Thoracic aorta (tissue), 2 donors: ENCODE measurements at regions not wholly inside any gene's neighbourhood (a gene's known extent, or its start where the extent isn't known, plus 50 kb on each side); places are given as distances from the start of the nearest gene placed in this dataset.

ENCODE experiments used
- ATAC-seq: fragments of 150-250 bp; one replicate; pipeline ENCODE4 v1.8.0; 2017; ENCODE audit warnings: low read depth; ENCODE audit not compliant: insufficient number of reproducible peaks, low FRiP score
- DNase-seq: peaks from one replicate; pipeline ENCODE4 v3.0.0-alpha.2; 2020; ENCODE audit warnings: low spot score
- H3K27ac ChIP-seq, 2 donors: fragments of 200-600 bp; sonication (generic); 1 replicate in 1 of 2; 2 replicates in 1 of 2; pipeline ENCODE4 v1.5.1; 2016; ENCODE audit warnings: mild to moderate bottlenecking in 2 of 2, moderate library complexity in 2 of 2
- H3K27me3 ChIP-seq: fragments of 200-600 bp; sonication (generic); replicated peaks from 2 replicates; pipeline ENCODE4 v1.6.0; 2016; ENCODE audit warnings: mild to moderate bottlenecking; ENCODE audit not compliant: insufficient read depth
- H3K36me3 ChIP-seq: fragments of 200-600 bp; sonication (generic); one replicate; pipeline ENCODE4 v1.5.1; 2016
- H3K4me1 ChIP-seq, 2 donors: fragments of 200-600 bp; sonication (generic); 1 replicate in 1 of 2; 2 replicates in 1 of 2; pipeline versions ENCODE4 v1.5.1 to v1.6.0; 2016; ENCODE audit warnings: low read depth in 2 of 2, mild to moderate bottlenecking in 1 of 2; ENCODE audit not compliant: control insufficient read depth in 1 of 2
- H3K4me3 ChIP-seq: fragments of 200-600 bp; sonication (generic); 2 replicates; pipeline ENCODE4 v1.5.1; 2016; ENCODE audit warnings: mild to moderate bottlenecking
- H3K9me3 ChIP-seq: fragments of 200-600 bp; sonication (generic); 2 replicates; pipeline ENCODE4 v1.5.1; 2016
- CTCF ChIP-seq: fragments of 200-600 bp; sonication (generic); IDR thresholded peaks from one replicate; pipeline ENCODE4 v1.5.1; 2019; ENCODE audit warnings: antibody characterized with exemption

DNA sequence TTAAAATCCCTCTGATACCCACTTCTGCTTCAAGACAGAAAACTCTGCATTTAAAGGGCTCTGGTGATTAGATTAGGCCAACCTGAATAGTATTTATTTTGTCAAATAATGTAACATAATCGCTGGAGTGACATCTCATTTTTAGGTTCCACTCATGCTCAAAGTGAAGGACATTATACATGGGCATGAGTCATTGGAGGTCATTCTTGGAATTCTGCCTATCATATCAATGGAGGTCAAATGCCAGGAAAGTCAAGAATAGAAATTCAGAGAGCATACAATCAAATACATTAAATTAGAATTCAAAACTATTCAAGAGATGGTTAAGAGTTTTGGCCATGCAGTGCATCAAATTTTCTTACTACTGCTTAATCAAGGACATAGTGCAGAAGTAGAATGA, 50.8 kb upstream of the PRSS1 start:
- TF ChIP-seq CTCF: no peak

DNA sequence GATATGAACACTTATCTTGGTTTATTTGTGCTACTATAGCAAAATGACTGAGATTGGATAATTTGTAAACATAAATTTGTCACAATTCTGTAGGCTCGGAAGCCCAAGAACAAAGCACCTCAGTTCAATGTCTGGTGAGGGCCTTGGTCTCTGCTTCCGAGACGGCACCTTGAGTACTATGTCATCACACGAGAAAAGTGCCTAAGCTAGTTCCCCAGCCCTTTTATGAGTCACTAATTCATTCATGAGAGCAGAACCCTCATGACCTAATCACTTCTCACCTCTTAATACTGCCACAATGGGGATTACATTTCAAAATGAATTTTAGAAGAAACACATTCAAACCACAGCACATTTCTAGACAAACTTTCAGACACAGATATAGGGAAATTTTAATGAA, 52.0 kb upstream of the PRSS1 start:
- no peak overlapping the region for H3K27ac ChIP-seq
- H3K4me3 ChIP-seq: no peak overlapping the region
- DNase-seq: no peak
- no peaks in the 10 kb centered on the region for H3K36me3 ChIP-seq
- TF ChIP-seq CTCF: no peak
- ATAC-seq: no peak
- H3K9me3 ChIP-seq: no peaks in the 10 kb centered on the region
- no peaks in the 10 kb centered on the region for H3K4me1 ChIP-seq
- no peaks in the 10 kb centered on the region for H3K27me3 ChIP-seq

More for the DNA sequence above, 50.8 kb upstream of the PRSS1 start:
- ATAC-seq (no peak), DNase-seq (no peak)
- Histone ChIP-seq H3K36me3 (no peaks in the 10 kb centered on the region), H3K27ac (no peak overlapping the region), H3K4me3 (no peak overlapping the region), H3K27me3 (no peaks in the 10 kb centered on the region), H3K9me3 (no peaks in the 10 kb centered on the region), H3K4me1 (no peaks in the 10 kb centered on the region)

DNA sequence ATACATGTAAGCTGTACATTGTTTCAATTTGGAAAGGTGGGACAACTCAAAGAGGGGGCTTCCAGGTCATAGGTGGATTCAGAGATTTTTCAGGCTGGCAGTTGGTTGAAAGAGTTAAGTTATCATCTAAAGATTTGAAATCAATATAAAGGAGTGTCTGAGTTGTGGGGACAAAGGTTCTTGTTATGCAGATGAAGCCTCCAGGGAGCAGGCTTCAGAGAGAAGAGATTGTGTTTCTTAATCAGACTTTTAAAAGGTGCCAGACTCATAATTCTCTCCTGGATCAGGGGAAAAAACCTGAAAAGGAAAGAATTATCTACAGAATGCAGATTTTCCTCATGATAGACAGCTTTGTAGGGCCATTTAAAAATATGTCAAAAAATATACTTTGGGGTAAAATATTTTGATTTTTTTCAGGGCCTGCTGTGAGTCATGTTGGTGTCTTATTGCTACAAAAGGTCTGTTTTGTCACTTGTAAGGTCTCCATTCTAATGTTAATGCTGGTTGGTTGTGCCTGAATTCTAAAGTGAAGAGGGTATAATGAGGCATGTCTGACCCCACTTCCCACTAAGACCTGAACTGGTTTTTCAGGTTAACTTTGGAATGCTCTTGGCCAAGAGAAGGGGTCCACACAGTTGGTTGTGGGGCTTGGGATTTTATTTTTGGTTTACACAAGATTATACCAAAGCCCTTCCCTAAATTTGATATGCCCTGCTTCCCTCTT, 52.7 kb upstream of the PRSS1 start:
- Histone ChIP-seq H3K9me3 (no peaks in the 10 kb centered on the region), H3K27me3 (no peaks in the 10 kb centered on the region)
- no peak for TF ChIP-seq CTCF

GRCh38 chr7:142693911-142694310, 55.4 kb upstream of the PRSS1 start:
- H3K4me1 ChIP-seq: no peaks in the 10 kb centered on the region
- ATAC-seq (no peak), DNase-seq (no peak)

More for the DNA sequence above, 52.7 kb upstream of the PRSS1 start:
- H3K4me1 ChIP-seq: no peaks in the 10 kb centered on the region
- no peak for DNase-seq
- H3K4me3 ChIP-seq: no peak overlapping the region
- H3K27ac ChIP-seq: no peak overlapping the region
- ATAC-seq: no peak
- no peaks in the 10 kb centered on the region for H3K36me3 ChIP-seq

More at GRCh38 chr7:142693911-142694310, 55.4 kb upstream of the PRSS1 start:
- H3K27me3 ChIP-seq: no peaks in the 10 kb centered on the region
- no peak overlapping the region for H3K27ac ChIP-seq
- no peaks in the 10 kb centered on the region for H3K36me3 ChIP-seq
- no peak for TF ChIP-seq CTCF
- H3K4me3 ChIP-seq: no peak overlapping the region
- no peaks in the 10 kb centered on the region for H3K9me3 ChIP-seq
